ENCODE measurements at regions not wholly inside any gene's neighbourhood (a gene's known extent, or its start where the extent isn't known, plus 50 kb on each side); places are given as distances from the start of the nearest gene placed in this dataset.

DNA sequence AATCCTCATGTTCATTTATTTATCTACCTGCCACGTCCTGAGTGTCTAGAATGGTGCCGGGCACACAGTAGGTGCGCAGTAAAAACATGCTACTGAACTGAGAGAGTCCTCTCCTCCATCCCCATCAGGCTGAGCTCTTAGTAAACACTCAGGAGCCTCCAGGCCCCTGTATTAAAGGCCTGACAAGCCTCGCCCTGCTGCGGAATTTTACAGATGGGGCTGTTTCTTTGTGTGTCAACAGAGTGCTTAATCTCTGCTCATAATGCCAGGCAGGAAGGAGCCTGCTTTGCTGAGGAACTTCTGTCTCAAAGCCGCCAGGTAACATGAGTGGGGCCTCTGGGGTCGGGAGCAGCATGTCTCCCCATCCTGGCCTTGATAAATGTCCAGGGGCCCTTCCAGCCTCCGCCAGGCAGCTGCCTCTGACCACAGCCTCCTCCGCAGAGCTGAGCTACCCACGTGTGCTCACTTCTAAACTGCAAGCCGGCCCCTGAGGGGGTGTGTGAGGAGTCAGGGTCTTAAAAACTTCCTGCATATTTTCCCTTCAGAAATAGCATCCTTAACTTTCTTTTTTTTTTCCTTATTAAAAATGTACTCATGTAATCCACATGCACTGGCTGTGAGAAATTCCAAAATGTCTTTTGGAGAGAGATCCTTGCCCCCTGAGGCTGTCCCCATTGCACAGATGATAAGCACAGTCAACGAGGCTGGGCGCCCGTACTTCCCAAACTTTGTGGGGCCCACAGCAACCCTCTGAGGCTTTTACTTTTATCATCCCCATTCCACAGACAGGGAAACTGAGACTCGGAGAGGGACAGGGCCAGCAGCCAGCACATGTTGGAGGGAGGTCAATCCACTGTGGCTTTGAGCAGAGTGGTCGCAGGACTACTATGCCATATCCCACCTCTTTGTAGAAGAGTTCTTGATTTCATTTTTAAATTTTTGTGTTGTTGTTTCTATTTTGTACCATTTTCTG lies 116.0 kb upstream of the NCOR2 start:
- TF ChIP-seq CTCF (IDR thresholded peaks at IDR 0.05; ENCODE audit: low read depth, low read length): no peak
- H3K4me3 ChIP-seq (replicated peaks in 1 of 2; ENCODE audit: low read depth in 2 of 2, low read length in 2 of 2): no peak overlapping the region
- DNase-seq (ENCODE audit: low read depth in 2 of 2): peak in 1 of 2 donors; percentile 42

DNA sequence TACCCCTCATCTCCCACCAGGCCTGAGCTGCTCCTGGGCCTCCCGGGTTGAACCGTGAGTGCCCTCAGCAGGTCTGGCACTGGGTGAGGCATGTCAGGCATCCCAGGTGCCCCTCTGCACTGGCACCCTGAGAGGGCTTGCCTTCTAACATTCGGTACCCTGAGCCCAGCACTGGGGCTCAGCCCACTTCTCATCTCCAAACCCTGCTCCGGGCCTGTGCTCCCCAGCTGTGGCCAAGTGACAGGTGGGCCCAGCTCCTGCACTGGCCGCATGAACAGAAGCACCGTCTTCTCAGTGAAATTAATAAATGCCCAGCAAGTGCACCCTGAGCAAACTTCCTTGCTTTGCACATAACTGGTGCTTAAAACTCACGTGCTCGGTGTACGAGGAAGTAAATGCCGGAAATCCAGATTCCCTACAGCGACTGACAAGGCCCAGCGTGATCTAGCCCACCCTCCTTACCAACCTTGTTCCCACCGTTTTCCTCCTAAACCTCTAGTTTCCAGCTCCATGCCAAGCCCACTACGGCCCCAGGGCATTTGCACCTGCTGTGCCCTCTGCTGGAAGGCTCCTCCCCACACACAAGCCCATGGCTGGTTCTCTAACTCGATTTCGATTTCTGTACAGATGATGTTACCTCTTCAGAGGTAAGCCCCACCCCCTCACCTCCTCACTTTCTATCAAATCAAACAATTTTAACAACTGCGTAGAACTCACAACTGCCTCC lies 115.2 kb upstream of the NCOR2 start:
- DNase-seq (ENCODE audit: low read depth in 2 of 2): no peak
- H3K4me3 ChIP-seq (replicated peaks in 1 of 2; ENCODE audit: low read depth in 2 of 2, low read length in 2 of 2): no peak overlapping the region
- no peak for TF ChIP-seq CTCF (IDR thresholded peaks at IDR 0.05; ENCODE audit: low read depth, low read length)

DNA sequence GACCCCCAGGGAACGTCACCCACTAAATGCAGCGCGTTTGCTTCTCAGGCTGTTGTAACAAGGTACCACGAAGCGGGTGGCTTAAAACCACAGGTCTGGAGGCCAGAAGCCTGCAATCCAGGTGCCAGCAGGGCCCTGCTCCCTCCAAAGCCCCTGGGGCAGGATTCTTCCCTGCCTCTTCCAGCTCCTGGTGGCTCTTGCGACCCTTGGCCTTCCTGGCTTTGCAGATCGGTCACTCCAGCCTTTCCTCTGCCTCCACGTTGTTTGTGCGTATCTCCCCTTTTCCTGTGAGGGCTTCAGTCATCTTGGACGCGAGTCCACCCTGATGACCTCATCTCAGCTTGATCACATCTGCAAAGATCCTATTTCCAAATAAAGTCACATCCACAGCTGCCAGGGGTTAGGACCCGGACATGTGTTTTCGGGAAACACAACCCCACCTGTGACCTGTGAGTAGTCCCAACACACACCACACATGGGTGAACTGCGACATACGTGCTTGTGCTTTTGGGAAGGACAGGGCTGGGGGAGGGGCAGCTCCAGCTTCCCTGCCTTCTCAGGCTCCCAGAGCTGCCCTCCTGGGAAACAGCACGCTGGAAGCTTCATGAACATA lies 114.5 kb upstream of the NCOR2 start:
- TF ChIP-seq CTCF (IDR thresholded peaks at IDR 0.05; ENCODE audit: low read depth, low read length): no peak
- peak; percentile 62 to 91 for DNase-seq (ENCODE audit: low read depth in 2 of 2)
- no peak overlapping the region for H3K4me3 ChIP-seq (replicated peaks in 1 of 2; ENCODE audit: low read depth in 2 of 2, low read length in 2 of 2)

DNA sequence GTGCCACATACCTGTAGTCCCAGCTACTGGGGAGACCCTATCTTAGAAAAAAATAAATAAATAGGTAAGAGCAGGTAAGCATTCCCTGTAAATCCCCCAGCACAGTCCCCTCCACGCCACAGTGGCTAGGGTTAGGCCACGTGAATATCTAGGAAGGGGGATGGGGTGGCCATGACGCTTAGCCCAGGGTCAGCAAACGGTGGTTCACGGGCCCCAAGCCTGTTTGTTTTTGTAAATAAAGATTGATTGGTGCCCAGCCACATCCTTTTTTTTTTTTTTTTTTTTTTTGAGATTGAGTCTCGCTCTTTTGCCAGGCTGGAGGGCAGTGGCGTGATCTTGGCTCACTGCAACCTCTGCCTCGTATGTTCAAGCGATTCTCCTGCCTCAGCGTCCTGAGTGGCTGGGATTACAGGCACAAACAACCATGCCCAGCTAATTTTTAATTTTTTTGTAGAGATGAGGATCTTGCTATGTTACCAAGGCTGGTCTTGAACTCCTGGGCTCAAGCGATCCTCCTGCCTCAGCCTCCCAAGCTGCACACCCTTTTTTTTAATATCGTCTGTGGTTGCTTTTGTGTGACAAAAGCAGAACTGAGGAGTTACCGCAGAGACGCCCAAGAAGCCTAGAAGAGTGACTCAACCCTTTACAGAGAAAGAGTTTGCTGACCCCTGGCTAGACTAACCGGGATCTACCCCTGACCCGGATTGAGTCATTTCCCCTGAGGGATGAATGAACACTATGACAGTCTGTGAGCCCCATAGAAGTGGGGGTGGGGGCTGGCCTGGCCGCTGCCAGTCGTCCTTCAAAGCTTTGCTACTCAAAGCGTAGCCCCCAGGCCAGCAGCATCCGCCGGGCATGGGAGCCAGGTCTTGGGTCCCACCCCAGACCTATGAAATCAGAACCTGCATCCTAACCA lies 113.7 kb upstream of the NCOR2 start:
- peak; percentile 70 to 98 for DNase-seq (ENCODE audit: low read depth in 2 of 2)
- no peak overlapping the region for H3K4me3 ChIP-seq (replicated peaks in 1 of 2; ENCODE audit: low read depth in 2 of 2, low read length in 2 of 2)

GRCh38 chr12:124679533-124680371 lies 112.3 kb upstream of the NCOR2 start:
- no peak for DNase-seq (ENCODE audit: low read depth in 2 of 2)
- TF ChIP-seq CTCF (IDR thresholded peaks at IDR 0.05; ENCODE audit: low read depth, low read length): no peak
- H3K4me3 ChIP-seq (replicated peaks in 1 of 2; ENCODE audit: low read depth in 2 of 2, low read length in 2 of 2): no peak overlapping the region

More for the DNA sequence above, 113.7 kb upstream of the NCOR2 start:
- TF ChIP-seq CTCF (IDR thresholded peaks at IDR 0.05; ENCODE audit: low read depth, low read length): peak; percentile 39

Data from cardiac fibroblast (primary cell).